ENCODE measurements at regions not wholly inside any gene's neighbourhood (a gene's known extent, or its start where the extent isn't known, plus 50 kb on each side); places are given as distances from the start of the nearest gene placed in this dataset.

GRCh38 chrY:12496007-12496406, 205.0 kb upstream of the USP9Y start:
- no peak for TF ChIP-seq CTCF (IDR thresholded peaks at IDR 0.05 in 4 of 5, conservative IDR thresholded peaks at IDR 0.05 in 1 of 5)
- TF ChIP-seq POLR2A (IDR thresholded peaks at IDR 0.05), result no peak

Measured in gastrocnemius medialis (tissue), 4 donors.